Ishikawa (cell line): ENCODE measurements at regions not wholly inside any gene's neighbourhood (a gene's known extent, or its start where the extent isn't known, plus 50 kb on each side); places are given as distances from the start of the nearest gene placed in this dataset.

ENCODE experiments used
- CEBPB ChIP-seq: IDR thresholded peaks from 2 replicates; pipeline ENCODE4 v1.6.1; 2012
- CREB1 ChIP-seq: IDR thresholded peaks from 2 replicates; pipeline ENCODE4 v1.6.1; 2012; ENCODE audit warnings: low read depth
- EGR1 ChIP-seq: IDR thresholded peaks from 2 replicates; pipeline ENCODE4 v1.6.1; 2012
- EP300 ChIP-seq: IDR thresholded peaks from 2 replicates; pipeline ENCODE4 v1.6.1; 2012; ENCODE audit warnings: borderline replicate concordance
- FOXM1 ChIP-seq: IDR thresholded peaks from 2 replicates; pipeline ENCODE4 v1.6.1; 2012; ENCODE audit warnings: low read depth, borderline replicate concordance
- NFIC ChIP-seq: IDR thresholded peaks from 2 replicates; pipeline ENCODE4 v1.6.1; 2012
- RAD21 ChIP-seq: IDR thresholded peaks from 2 replicates; pipeline ENCODE4 v1.6.1; 2012; ENCODE audit warnings: low read depth
- TAF1 ChIP-seq: IDR thresholded peaks from 2 replicates; pipeline ENCODE4 v1.6.1; 2012; ENCODE audit warnings: low read depth, mild to moderate bottlenecking
- TCF12 ChIP-seq: IDR thresholded peaks from 2 replicates; pipeline ENCODE4 v1.6.1; 2012; ENCODE audit warnings: low read depth
- TEAD4 ChIP-seq: IDR thresholded peaks from 2 replicates; pipeline ENCODE4 v1.6.1; 2012
- YY1 ChIP-seq: IDR thresholded peaks from 2 replicates; pipeline ENCODE4 v1.6.1; 2012; ENCODE audit warnings: low read depth
- ZBTB7A ChIP-seq: IDR thresholded peaks from 2 replicates; pipeline ENCODE4 v1.6.1; 2012; ENCODE audit warnings: low read depth
- TF ChIP-seq, protein P1 (sequence below): IDR thresholded peaks from 2 replicates; pipeline ENCODE4 v1.6.1; 2012; ENCODE audit warnings: low read depth, mild to moderate bottlenecking
- TF ChIP-seq, protein P2 (sequence below): IDR thresholded peaks from 2 replicates; pipeline ENCODE4 v1.6.1; 2012
- TF ChIP-seq, protein P3 (sequence below): IDR thresholded peaks from 2 replicates; pipeline ENCODE4 v1.6.1; 2012

DNA sequence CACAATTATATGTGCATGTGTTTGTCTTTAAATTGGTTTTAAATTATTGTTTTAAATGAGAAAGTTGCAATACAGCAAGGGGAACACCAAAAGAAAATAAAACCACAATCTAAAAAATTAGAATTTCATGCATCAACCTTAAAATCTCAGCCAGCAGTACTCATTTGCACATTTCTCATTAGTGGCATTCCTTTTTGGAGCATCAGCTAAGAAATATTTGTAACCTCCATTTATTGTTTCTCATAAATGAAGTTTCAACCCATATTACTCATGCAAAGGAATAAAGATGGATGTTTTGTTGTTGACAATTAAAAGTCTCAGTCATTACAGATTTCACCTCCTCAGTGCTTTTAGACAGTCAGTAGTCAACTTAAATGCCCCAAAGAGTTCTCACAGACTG lies 160.1 kb downstream of the TBX15 start:
- TF ChIP-seq TCF12 (no peak), ZBTB7A (no peak), CEBPB (no peak), NFIC (no peak), FOXM1 (no peak)
- TF ChIP-seq, protein P1, sequence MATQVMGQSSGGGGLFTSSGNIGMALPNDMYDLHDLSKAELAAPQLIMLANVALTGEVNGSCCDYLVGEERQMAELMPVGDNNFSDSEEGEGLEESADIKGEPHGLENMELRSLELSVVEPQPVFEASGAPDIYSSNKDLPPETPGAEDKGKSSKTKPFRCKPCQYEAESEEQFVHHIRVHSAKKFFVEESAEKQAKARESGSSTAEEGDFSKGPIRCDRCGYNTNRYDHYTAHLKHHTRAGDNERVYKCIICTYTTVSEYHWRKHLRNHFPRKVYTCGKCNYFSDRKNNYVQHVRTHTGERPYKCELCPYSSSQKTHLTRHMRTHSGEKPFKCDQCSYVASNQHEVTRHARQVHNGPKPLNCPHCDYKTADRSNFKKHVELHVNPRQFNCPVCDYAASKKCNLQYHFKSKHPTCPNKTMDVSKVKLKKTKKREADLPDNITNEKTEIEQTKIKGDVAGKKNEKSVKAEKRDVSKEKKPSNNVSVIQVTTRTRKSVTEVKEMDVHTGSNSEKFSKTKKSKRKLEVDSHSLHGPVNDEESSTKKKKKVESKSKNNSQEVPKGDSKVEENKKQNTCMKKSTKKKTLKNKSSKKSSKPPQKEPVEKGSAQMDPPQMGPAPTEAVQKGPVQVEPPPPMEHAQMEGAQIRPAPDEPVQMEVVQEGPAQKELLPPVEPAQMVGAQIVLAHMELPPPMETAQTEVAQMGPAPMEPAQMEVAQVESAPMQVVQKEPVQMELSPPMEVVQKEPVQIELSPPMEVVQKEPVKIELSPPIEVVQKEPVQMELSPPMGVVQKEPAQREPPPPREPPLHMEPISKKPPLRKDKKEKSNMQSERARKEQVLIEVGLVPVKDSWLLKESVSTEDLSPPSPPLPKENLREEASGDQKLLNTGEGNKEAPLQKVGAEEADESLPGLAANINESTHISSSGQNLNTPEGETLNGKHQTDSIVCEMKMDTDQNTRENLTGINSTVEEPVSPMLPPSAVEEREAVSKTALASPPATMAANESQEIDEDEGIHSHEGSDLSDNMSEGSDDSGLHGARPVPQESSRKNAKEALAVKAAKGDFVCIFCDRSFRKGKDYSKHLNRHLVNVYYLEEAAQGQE: no peak

DNA sequence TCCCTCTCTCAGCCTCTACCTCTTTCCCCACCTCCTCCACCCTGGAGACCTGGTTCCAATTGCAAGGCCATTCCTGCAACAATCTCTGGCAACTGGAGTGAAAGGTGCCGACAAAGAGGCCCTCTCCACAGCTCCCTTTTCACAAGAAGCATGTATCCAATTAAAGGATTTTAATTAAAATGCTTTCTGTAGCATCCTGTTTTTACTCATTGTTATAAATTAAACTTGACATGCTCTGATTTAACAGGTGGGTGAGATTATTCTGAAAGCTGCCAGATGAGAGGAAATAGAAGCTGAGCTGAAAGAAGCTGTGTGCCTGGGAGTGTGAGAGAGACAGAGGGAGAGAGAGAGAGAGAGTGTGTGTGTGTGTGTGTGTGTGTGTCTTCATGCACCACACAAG lies 160.5 kb downstream of the TBX15 start:
- TF ChIP-seq FOXM1 (no peak), EP300 (no peak), RAD21 (no peak), NFIC (no peak), CREB1 (no peak), EGR1 (no peak), TAF1 (no peak), CEBPB (no peak), ZBTB7A (no peak), YY1 (no peak), TEAD4 (no peak), TCF12 (no peak)
- TF ChIP-seq, protein P1: no peak
- TF ChIP-seq, protein P2, sequence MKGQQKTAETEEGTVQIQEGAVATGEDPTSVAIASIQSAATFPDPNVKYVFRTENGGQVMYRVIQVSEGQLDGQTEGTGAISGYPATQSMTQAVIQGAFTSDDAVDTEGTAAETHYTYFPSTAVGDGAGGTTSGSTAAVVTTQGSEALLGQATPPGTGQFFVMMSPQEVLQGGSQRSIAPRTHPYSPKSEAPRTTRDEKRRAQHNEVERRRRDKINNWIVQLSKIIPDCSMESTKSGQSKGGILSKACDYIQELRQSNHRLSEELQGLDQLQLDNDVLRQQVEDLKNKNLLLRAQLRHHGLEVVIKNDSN: no peak
- TF ChIP-seq, protein P3, sequence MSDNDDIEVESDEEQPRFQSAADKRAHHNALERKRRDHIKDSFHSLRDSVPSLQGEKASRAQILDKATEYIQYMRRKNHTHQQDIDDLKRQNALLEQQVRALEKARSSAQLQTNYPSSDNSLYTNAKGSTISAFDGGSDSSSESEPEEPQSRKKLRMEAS: no peak

DNA sequence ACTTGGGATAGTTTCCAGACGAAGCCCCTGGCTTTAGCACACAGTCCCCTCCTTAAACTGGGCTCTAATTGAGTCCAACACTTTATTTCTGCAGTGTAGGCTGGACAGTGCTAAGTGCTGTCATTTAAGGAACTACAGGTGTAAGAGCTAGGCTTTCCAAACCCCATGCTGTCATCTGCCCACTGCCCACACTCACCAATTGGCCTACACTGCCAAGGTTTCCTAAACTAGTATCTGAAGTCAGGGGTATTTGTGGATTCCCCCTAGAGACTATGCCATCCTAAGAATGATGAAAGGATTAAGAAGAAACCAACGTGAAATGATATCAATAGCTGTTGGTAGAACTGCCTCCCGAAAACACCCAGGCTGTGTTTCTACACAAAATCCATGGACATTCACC lies 160.9 kb downstream of the TBX15 start:
- no peak for TF ChIP-seq CEBPB

DNA sequence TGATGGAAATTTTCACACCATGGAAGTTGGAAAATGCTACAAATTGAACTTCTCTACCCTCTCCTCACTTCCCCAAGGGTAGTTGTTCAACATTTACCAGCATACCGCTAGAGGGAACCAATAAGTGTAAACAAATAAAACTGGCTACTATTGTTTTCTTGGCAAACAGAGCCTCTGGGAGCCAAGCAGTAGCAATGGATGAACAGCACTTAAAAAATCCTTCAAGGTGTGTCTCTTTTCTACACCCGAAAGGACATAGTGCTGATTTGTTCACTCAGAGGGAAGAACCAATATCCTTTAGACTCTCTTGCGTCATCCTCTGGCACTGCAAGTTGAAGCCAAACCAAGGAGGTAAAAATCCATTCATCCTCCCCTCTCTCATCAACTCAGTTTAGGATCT lies 161.5 kb downstream of the TBX15 start:
- no peak for TF ChIP-seq EP300
- no peak for TF ChIP-seq YY1
- no peak for TF ChIP-seq FOXM1
- TF ChIP-seq CREB1: no peak
- no peak for TF ChIP-seq RAD21
- TF ChIP-seq ZBTB7A: no peak
- no peak for TF ChIP-seq TEAD4
- TF ChIP-seq, protein P1: no peak
- TF ChIP-seq, protein P3: no peak
- no peak for TF ChIP-seq NFIC
- no peak for TF ChIP-seq EGR1
- TF ChIP-seq, protein P2: no peak
- TF ChIP-seq TAF1: no peak
- TF ChIP-seq CEBPB: no peak
- no peak for TF ChIP-seq TCF12

DNA sequence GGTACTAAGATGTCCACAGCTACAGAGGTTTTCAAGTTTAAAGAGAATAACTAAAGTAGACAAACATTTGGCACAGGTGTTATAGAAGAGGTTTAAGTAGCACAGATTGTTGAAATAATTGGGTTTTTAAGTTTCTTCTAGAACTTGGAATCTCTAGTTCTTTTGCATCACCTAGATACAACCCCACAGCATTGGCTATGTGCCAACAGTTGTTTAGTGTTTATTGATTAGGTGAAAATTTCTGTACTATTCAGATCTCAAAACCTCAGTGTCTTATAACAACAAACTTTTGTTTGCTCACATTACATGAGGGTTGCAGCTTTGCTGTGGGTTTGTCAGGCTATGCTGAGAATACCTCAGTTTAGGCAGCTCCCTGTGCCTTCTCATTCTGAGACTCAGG lies 162.5 kb downstream of the TBX15 start:
- TF ChIP-seq TEAD4 (no peak), TCF12 (no peak), CEBPB (no peak), EP300 (no peak), FOXM1 (no peak)
- TF ChIP-seq, protein P2: no peak
- TF ChIP-seq, protein P1: no peak
